RWPE1 (cell line): ENCODE measurements at regions not wholly inside any gene's neighbourhood (a gene's known extent, or its start where the extent isn't known, plus 50 kb on each side); places are given as distances from the start of the nearest gene placed in this dataset.

ENCODE experiments used
- CTCF ChIA-PET: fragments of 350-600 bp; sonication (Branson Sonifier 250); formaldehyde crosslinking; extraction: SDS; loops from one replicate; lab custom pipeline; 2021; lab: Yijun Ruan, JAX
- POLR2A ChIA-PET: fragments of 400-600 bp; formaldehyde crosslinking; extraction: SDS; loops from one replicate; lab custom pipeline; 2020; ENCODE audit warnings: antibody characterized with exemption; ENCODE audit not compliant: low non-redundant PET; lab: Yijun Ruan, JAX
- DNase-seq: peaks from one replicate; pipeline ENCODE4 v3.0.0; 2012; ENCODE audit warnings: low spot score
- H3K27ac ChIP-seq: fragments of 450-650 bp; 2 replicates; pipeline ENCODE4 v1.5.1; 2017
- CTCF ChIP-seq: fragments of 450-650 bp; conservative IDR thresholded peaks from 2 replicates; pipeline ENCODE4 v1.5.1; 2017; ENCODE audit warnings: low read depth, mild to moderate bottlenecking

- DNase-seq, result peak; percentile 88
- ChIA-PET POLR2A (no interaction called here), CTCF (interaction anchor here (0.7 kb wide), 1 partner anchor 1563 kb away, joined by 3 read pairs; no protein-coding TSS in a partner anchor)
- TF ChIP-seq CTCF, result no peak
- H3K27ac ChIP-seq, result peak overlapping the region; percentile 88
Measured at GRCh38 chr6:165181951-165182414, 127.4 kb downstream of the C6orf118 start.

GRCh38 chr6:165178056-165178455 lies 131.3 kb downstream of the C6orf118 start:
- TF ChIP-seq CTCF, result no peak
- DNase-seq, result peak; percentile 70
- ChIA-PET CTCF (no interaction called here), POLR2A (no interaction called here)
- peak overlapping the region; percentile 80 for H3K27ac ChIP-seq

- ChIA-PET CTCF (no interaction called here), POLR2A (no interaction called here)
- no peak overlapping the region for H3K27ac ChIP-seq
- no peak for TF ChIP-seq CTCF
- no peak for DNase-seq
Measured at GRCh38 chr6:165173484-165173883, 135.9 kb downstream of the C6orf118 start.

- DNase-seq, result no peak
- POLR2A ChIA-PET, result no interaction called here
- no peak for TF ChIP-seq CTCF
- no peak overlapping the region for H3K27ac ChIP-seq
- CTCF ChIA-PET, result no interaction called here
Measured at GRCh38 chr6:165167861-165168260, 141.5 kb downstream of the C6orf118 start.

GRCh38 chr6:165167311-165167710 lies 142.1 kb downstream of the C6orf118 start:
- no peak for DNase-seq
- no peak overlapping the region for H3K27ac ChIP-seq
- no peak for TF ChIP-seq CTCF
- ChIA-PET CTCF (no interaction called here), POLR2A (no interaction called here)

- CTCF ChIA-PET, result no interaction called here
- DNase-seq, result no peak
- H3K27ac ChIP-seq, result no peak overlapping the region
- POLR2A ChIA-PET, result interaction anchor here (0.6 kb wide), 1 partner anchor 210 kb away, joined by 3 read pairs; no protein-coding TSS in a partner anchor
- no peak for TF ChIP-seq CTCF
Measured at GRCh38 chr6:165163519-165163918, 145.9 kb downstream of the C6orf118 start.
